Kidney (tissue), 13 donors: ENCODE measurements at regions not wholly inside any gene's neighbourhood (a gene's known extent, or its start where the extent isn't known, plus 50 kb on each side); places are given as distances from the start of the nearest gene placed in this dataset.

Source experiments
- DNase-seq, 5 donors: peaks; one replicate each; pipeline ENCODE4 v3.0.0-alpha.2; 2013 to 2020
- FAIRE-seq: peaks from 2 replicates; lab custom pipeline; 2012; peaks lifted over from hg19 to GRCh38; lab: Jason Lieb, UNC
- H3K27ac ChIP-seq, 2 donors: one replicate each; pipeline ENCODE4 v1.7.0; 2013; ENCODE audit warnings: low read depth in 2 of 2, low read length in 2 of 2, inconsistent platforms in 1 of 2
- H3K27me3 ChIP-seq: one replicate; pipeline ENCODE4 v1.7.1; 2013; ENCODE audit warnings: low read length, inconsistent platforms; ENCODE audit not compliant: control insufficient read depth, insufficient read depth
- H3K36me3 ChIP-seq, 3 donors: one replicate each; pipeline versions ENCODE4 v1.7.0 to v1.7.1; 2013; ENCODE audit warnings: low read length in 3 of 3, control low read depth in 1 of 3, inconsistent platforms in 1 of 3; ENCODE audit not compliant: insufficient read depth in 3 of 3, control insufficient read depth in 2 of 3
- H3K4me1 ChIP-seq, 3 donors: one replicate each; pipeline versions ENCODE4 v1.7.0 to v1.7.1; 2013; ENCODE audit warnings: low read length in 3 of 3, inconsistent platforms in 1 of 3, low read depth in 1 of 3; ENCODE audit not compliant: control insufficient read depth in 2 of 3, insufficient read depth in 2 of 3
- H3K4me3 ChIP-seq, 3 donors: one replicate each; pipeline versions ENCODE4 v1.7.0 to v1.8.1; 2013; ENCODE audit warnings: low read length in 3 of 3, control low read depth in 1 of 3, inconsistent platforms in 1 of 3
- H3K9ac ChIP-seq, 3 donors: one replicate each; pipeline versions ENCODE4 v1.7.0 to v1.7.1; 2013; ENCODE audit warnings: low read length in 3 of 3, control low read depth in 1 of 3, inconsistent platforms in 1 of 3
- H3K9me3 ChIP-seq, 3 donors: one replicate each; pipeline versions ENCODE4 v1.7.0 to v1.7.1; 2013; ENCODE audit warnings: low read length in 3 of 3, control low read depth in 1 of 3, inconsistent platforms in 1 of 3; ENCODE audit not compliant: control insufficient read depth in 2 of 3, insufficient read depth in 1 of 3
- CTCF ChIP-seq: IDR thresholded peaks from 3 replicates; pipeline ENCODE4 v1.5.1; 2012; ENCODE audit warnings: mild to moderate bottlenecking, moderate library complexity, borderline replicate concordance; ENCODE audit not compliant: insufficient read depth; ENCODE audit errors: extremely low read depth
- intact Hi-C: fragments of 100-400 bp; cut with DNase I; formaldehyde crosslinking; loops from one replicate; pipeline ENCODE4 v1.11.1; 2022
- donor health status: control.
- donor health status: control.
- donor health status: control.
- donor health status: control.
- donor health status: control.
- donor health status: DM: yes; HTN: yes; CAD: no.
- donor health status: Normal renal cell carcinoma (clear cell type).

GRCh38 chr15:69795601-69796000 lies 302.1 kb downstream of the TLE3 start:
- Histone ChIP-seq H3K27me3 (no peaks in the 10 kb centered on the region), H3K36me3 (no peaks in the 10 kb centered on the region), H3K4me1 (peaks cover 0 to 8% (median 3%) of the 10 kb centered on the region in 3 donors), H3K27ac (peak overlapping the region in 1 of 2 donors; percentile 46), H3K4me3 (no peak overlapping the region), H3K9ac (no peak overlapping the region), H3K9me3 (peaks cover 0 to 8% (median 2%) of the 10 kb centered on the region in 3 donors)
- FAIRE-seq (no peak), DNase-seq (peak in 1 of 5 donors; percentile 15)
- no peak for TF ChIP-seq CTCF
- intact Hi-C loops, result no loop called here

- H3K27ac ChIP-seq, result no peak overlapping the region
- H3K9ac ChIP-seq, result no peak overlapping the region
- H3K4me3 ChIP-seq, result no peak overlapping the region
- peaks cover 0 to 8% (median 3%) of the 10 kb centered on the region in 3 donors for H3K4me1 ChIP-seq
- H3K27me3 ChIP-seq, result no peaks in the 10 kb centered on the region
- H3K36me3 ChIP-seq, result no peaks in the 10 kb centered on the region
- no peaks in the 10 kb centered on the region for H3K9me3 ChIP-seq
- intact Hi-C loops, result no loop called here
- FAIRE-seq (no peak), DNase-seq (peak in 1 of 5 donors; percentile 20)
- no peak for TF ChIP-seq CTCF
These were observed 300.6 kb downstream of the TLE3 start for GRCh38 chr15:69797051-69797595.

GRCh38 chr15:69797615-69798014 lies 300.1 kb downstream of the TLE3 start:
- Histone ChIP-seq H3K4me1 (peaks cover 0 to 8% (median 3%) of the 10 kb centered on the region in 3 donors), H3K36me3 (no peaks in the 10 kb centered on the region), H3K27ac (no peak overlapping the region), H3K4me3 (no peak overlapping the region), H3K9ac (no peak overlapping the region), H3K9me3 (no peaks in the 10 kb centered on the region), H3K27me3 (no peaks in the 10 kb centered on the region)
- DNase-seq (peak in 1 of 5 donors; percentile 7), FAIRE-seq (no peak)
- TF ChIP-seq CTCF, result no peak
- intact Hi-C loops, result no loop called here
